ENCODE measurements at regions not wholly inside any gene's neighbourhood (a gene's known extent, or its start where the extent isn't known, plus 50 kb on each side); places are given as distances from the start of the nearest gene placed in this dataset.
"Not testable (repeated sequence)": the region's sequence is repeated elsewhere in the genome, so short reads cannot be mapped to it uniquely, and the experiment has no call there.

- Histone ChIP-seq H3K4me1 (no peaks in the 10 kb centered on the region), H3K9me3 (replicated peaks) (no peaks in the 10 kb centered on the region; the same call in 1 of the 2 replicates), H3K4me3 (no peak overlapping the region), H3K27me3 (no peaks in the 10 kb centered on the region), H3K36me3 (no peaks in the 10 kb centered on the region), H3K27ac (no peak overlapping the region)
- DNase-seq: no peak
Measured at GRCh38 chr9:99497641-99498040, 275.6 kb downstream of the SEC61B start.

- not testable (repeated sequence) for DNase-seq; H3K27ac ChIP-seq; H3K36me3 ChIP-seq; H3K9me3 ChIP-seq (replicated peaks); H3K27me3 ChIP-seq; H3K4me3 ChIP-seq; H3K4me1 ChIP-seq
Measured at GRCh38 chr9:99498979-99499378, 276.9 kb downstream of the SEC61B start.

GRCh38 chr9:99505936-99506335 is 283.9 kb downstream of the SEC61B start:
- DNase-seq: no peak

GRCh38 chr9:99506747-99507348 is 284.8 kb downstream of the SEC61B start:
- DNase-seq: no peak
- Histone ChIP-seq H3K4me1 (no peaks in the 10 kb centered on the region; the same call in 1 of the 2 replicates), H3K27ac (no peak overlapping the region), H3K4me3 (no peak overlapping the region), H3K9me3 (replicated peaks) (no peaks in the 10 kb centered on the region), H3K36me3 (no peaks in the 10 kb centered on the region), H3K27me3 (0 out of 2 replicates have a peak, but pooled peaks cover 5% of the 10 kb centered on the region)

More at GRCh38 chr9:99505936-99506335, 283.9 kb downstream of the SEC61B start:
- Histone ChIP-seq H3K9me3 (replicated peaks) (no peaks in the 10 kb centered on the region), H3K4me3 (no peak overlapping the region), H3K4me1 (no peaks in the 10 kb centered on the region; the same call in 1 of the 2 replicates), H3K36me3 (no peaks in the 10 kb centered on the region), H3K27me3 (0 out of 2 replicates have a peak, but pooled peaks cover 5% of the 10 kb centered on the region), H3K27ac (no peak overlapping the region)

GRCh38 chr9:99509065-99509745 is 287.1 kb downstream of the SEC61B start:
- Histone ChIP-seq H3K9me3 (replicated peaks) (no peaks in the 10 kb centered on the region), H3K4me1 (no peaks in the 10 kb centered on the region; the same call in 1 of the 2 replicates), H3K36me3 (no peaks in the 10 kb centered on the region), H3K27ac (no peak overlapping the region), H3K4me3 (no peak overlapping the region), H3K27me3 (0 out of 2 replicates have a peak, but pooled peaks cover 5% of the 10 kb centered on the region)
- DNase-seq: no peak

GRCh38 chr9:99509900-99510535 is 287.9 kb downstream of the SEC61B start:
- DNase-seq: peak in 1 of 2 experiments; percentile 10
- no peaks in the 10 kb centered on the region; the same call in 1 of the 2 replicates for H3K4me1 ChIP-seq
- no peaks in the 10 kb centered on the region for H3K36me3 ChIP-seq
- H3K4me3 ChIP-seq: no peak overlapping the region
- H3K9me3 ChIP-seq (replicated peaks): no peaks in the 10 kb centered on the region
- H3K27ac ChIP-seq: no peak overlapping the region
- 0 out of 2 replicates have a peak, but pooled peaks cover 5% of the 10 kb centered on the region for H3K27me3 ChIP-seq

GRCh38 chr9:99511723-99512122 is 289.6 kb downstream of the SEC61B start:
- Histone ChIP-seq H3K36me3 (no peaks in the 10 kb centered on the region), H3K9me3 (replicated peaks) (no peaks in the 10 kb centered on the region), H3K4me3 (no peak overlapping the region), H3K4me1 (no peaks in the 10 kb centered on the region; the same call in 1 of the 2 replicates), H3K27ac (no peak overlapping the region), H3K27me3 (0 out of 2 replicates have a peak, but pooled peaks cover 5% of the 10 kb centered on the region)
- DNase-seq: no peak

GRCh38 chr9:99513441-99514112 is 291.5 kb downstream of the SEC61B start:
- H3K4me1 ChIP-seq: no peaks in the 10 kb centered on the region; the same call in 1 of the 2 replicates
- DNase-seq: no peak
- H3K9me3 ChIP-seq (replicated peaks): no peaks in the 10 kb centered on the region
- no peak overlapping the region for H3K4me3 ChIP-seq
- no peaks in the 10 kb centered on the region for H3K36me3 ChIP-seq
- H3K27ac ChIP-seq: no peak overlapping the region
- H3K27me3 ChIP-seq: no peaks in the 10 kb centered on the region

- H3K27ac ChIP-seq: no peak overlapping the region
- no peak for DNase-seq
- H3K4me1 ChIP-seq: no peaks in the 10 kb centered on the region; the same call in 1 of the 2 replicates
- H3K4me3 ChIP-seq: no peak overlapping the region
- H3K27me3 ChIP-seq: no peaks in the 10 kb centered on the region
- no peaks in the 10 kb centered on the region for H3K36me3 ChIP-seq
- H3K9me3 ChIP-seq (replicated peaks): no peaks in the 10 kb centered on the region
Measured at GRCh38 chr9:99515093-99515492, 293.0 kb downstream of the SEC61B start.

- DNase-seq: no peak
- Histone ChIP-seq H3K4me3 (no peak overlapping the region), H3K4me1 (no peaks in the 10 kb centered on the region), H3K27ac (no peak overlapping the region), H3K27me3 (no peaks in the 10 kb centered on the region), H3K36me3 (no peaks in the 10 kb centered on the region), H3K9me3 (replicated peaks) (no peaks in the 10 kb centered on the region)
Measured at GRCh38 chr9:99515895-99516656, 294.0 kb downstream of the SEC61B start.

- H3K27ac ChIP-seq: no peak overlapping the region
- no peaks in the 10 kb centered on the region for H3K4me1 ChIP-seq
- H3K4me3 ChIP-seq: no peak overlapping the region
- H3K27me3 ChIP-seq: no peaks in the 10 kb centered on the region
- no peaks in the 10 kb centered on the region for H3K36me3 ChIP-seq
- no peak for DNase-seq
- H3K9me3 ChIP-seq (replicated peaks): no peaks in the 10 kb centered on the region
Measured at GRCh38 chr9:99516657-99517049, 294.6 kb downstream of the SEC61B start.

- Histone ChIP-seq H3K4me3 (no peak overlapping the region), H3K36me3 (no peaks in the 10 kb centered on the region), H3K27me3 (no peaks in the 10 kb centered on the region), H3K4me1 (no peaks in the 10 kb centered on the region), H3K9me3 (replicated peaks) (no peaks in the 10 kb centered on the region), H3K27ac (no peak overlapping the region)
- no peak for DNase-seq
Measured at GRCh38 chr9:99523838-99524237, 297.8 kb upstream of the NR4A3 start.

- H3K36me3 ChIP-seq: no peaks in the 10 kb centered on the region
- no peak overlapping the region for H3K27ac ChIP-seq
- no peaks in the 10 kb centered on the region for H3K9me3 ChIP-seq (replicated peaks)
- no peak overlapping the region for H3K4me3 ChIP-seq
- no peak for DNase-seq
- H3K4me1 ChIP-seq: no peaks in the 10 kb centered on the region
- no peaks in the 10 kb centered on the region for H3K27me3 ChIP-seq
Measured at GRCh38 chr9:99531313-99531712, 290.4 kb upstream of the NR4A3 start.

GRCh38 chr9:99533421-99533820 is 288.3 kb upstream of the NR4A3 start:
- H3K4me1 ChIP-seq: no peaks in the 10 kb centered on the region

More at GRCh38 chr9:99533421-99533820, 288.3 kb upstream of the NR4A3 start:
- DNase-seq: no peak
- no peaks in the 10 kb centered on the region; the same call in 1 of the 2 replicates for H3K9me3 ChIP-seq (replicated peaks)
- H3K36me3 ChIP-seq: no peaks in the 10 kb centered on the region
- no peak overlapping the region for H3K27ac ChIP-seq
- no peak overlapping the region for H3K4me3 ChIP-seq
- H3K27me3 ChIP-seq: no peaks in the 10 kb centered on the region
